Femur (tissue), 1 donor: ENCODE measurements at regions not wholly inside any gene's neighbourhood (a gene's known extent, or its start where the extent isn't known, plus 50 kb on each side); places are given as distances from the start of the nearest gene placed in this dataset.

Experiments
- DNase-seq: peaks from one replicate; pipeline ENCODE4 v3.0.0-alpha.2; 2017

DNA sequence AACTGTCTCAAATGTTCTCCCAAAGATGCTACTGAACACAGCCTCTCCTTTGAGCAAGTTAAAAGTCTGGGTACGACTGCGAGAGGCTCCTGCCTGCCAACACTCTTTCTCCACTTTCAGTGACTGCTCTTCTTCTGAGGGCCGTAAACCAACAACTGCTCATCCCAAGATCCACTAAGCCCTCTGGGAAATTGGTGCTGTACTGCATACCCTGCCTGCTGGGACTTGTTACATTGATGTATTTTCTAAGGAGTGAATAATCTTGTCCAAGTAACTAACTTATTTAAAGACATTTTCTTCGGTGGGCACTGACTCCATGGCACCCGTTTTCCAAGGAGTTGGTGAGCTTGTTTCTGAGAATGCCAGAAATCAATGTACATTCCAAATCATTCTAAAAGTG is 87.2 kb downstream of the ZNF280B start:
- DNase-seq = no peak

DNA sequence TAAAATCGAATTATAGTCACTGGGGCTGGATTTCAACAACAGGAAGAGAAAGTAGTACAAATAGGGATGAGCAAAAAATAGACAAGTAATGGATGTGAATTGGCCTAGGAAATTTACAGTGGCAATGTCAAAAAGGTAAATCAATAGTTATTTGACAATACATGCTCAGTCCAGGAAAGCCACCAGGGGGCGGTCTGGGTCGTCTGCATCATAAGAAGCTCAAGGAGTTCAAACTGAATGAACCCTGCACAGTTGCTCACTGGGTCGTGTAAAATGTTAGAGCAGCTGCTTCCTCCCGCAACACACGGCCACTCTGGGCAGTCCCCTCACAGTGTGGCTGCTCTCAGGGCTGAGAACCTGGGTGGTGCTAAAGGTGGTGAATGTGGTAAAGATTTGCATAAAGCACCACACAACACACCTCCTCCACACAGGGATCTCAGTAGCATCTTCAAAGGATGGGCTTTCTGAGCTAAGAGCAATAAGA is 85.9 kb downstream of the ZNF280B start:
- DNase-seq = peak; percentile 71

DNA sequence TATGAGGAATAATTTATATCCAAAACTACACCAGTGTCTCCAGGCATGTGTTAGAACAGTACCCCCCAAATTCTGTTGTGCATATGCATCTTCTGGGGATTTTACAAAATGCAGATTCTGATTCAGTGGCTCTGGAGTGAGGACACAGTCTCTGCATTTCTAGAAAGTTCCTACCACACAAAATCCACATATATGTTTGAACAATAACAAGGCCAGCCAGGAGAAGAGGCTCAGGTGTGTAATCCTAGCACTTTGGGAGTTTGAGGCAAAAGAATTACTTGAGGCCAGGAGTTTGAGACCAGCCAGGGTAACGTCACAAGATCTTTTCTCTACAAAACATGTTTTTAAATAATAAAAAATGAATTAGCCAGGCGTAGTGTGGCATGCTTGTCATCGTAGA is 84.9 kb downstream of the ZNF280B start:
- DNase-seq = no peak

DNA sequence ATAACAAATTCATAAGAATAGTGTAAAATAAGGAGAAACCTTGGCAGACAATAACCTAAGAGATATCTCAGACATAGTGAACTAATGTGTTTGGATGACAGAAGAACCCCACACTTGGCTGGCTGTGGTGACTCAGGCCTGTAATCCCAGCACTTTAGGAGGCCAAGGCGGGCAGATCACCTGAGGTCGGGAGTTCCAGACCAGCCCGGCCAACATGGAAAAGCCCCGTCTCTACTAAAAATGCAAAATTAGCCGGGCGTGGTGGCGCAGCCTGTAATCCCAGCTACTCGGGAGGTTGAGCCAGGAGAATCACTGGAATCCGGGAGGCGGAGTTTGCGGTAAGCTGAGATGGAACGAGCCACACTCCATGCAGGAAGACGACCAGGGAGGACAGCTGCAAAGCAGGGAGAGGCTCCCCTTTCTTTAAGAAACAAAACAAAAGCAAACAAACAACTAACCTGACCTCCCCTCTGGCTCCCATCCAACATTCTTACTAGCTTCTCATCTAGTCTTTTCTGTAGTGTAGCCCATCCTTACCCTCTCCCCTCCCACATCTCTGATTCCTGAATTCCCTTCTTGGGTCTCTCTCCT is 84.2 kb downstream of the ZNF280B start:
- DNase-seq = peak; percentile 58

DNA sequence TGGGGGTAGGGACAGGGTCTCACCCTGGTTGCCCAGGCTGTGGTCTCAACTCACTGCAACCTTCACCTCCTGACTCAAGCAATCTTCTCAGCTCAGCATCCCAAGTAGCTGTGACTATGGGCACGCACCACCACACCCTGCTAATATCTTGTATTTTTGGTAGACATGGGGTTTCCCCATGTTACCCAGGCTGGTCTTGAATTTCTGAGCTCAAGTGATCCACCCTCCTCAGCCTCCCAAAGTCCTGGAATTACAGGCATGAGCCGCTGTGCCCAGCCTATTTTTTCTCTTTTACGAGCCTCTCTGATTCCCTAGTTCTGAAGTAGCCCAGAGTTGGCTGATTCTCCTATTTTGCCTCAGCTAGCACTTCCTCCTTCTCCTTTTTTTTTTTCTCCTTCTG is 83.6 kb downstream of the ZNF280B start:
- DNase-seq = no peak

DNA sequence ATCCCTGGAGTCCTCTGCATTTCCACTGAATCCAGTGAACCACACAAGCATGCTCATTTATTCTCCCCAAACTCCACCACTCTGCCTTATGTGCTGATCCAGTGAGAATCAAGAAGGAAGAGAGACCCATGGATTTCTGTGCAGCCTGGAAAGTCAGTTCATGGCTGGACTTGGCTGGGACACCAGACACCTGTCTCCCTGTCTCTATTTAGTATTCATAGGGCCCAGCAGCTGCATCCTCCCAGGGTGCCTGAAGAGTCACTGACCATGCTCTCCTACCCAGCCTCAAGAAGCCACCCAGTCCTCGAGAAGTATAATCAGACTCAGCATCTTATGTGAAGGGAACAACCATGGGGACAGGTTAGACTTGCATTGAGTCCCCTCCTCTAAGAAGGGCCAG is 83.2 kb downstream of the ZNF280B start:
- peak; percentile 43 for DNase-seq

DNA sequence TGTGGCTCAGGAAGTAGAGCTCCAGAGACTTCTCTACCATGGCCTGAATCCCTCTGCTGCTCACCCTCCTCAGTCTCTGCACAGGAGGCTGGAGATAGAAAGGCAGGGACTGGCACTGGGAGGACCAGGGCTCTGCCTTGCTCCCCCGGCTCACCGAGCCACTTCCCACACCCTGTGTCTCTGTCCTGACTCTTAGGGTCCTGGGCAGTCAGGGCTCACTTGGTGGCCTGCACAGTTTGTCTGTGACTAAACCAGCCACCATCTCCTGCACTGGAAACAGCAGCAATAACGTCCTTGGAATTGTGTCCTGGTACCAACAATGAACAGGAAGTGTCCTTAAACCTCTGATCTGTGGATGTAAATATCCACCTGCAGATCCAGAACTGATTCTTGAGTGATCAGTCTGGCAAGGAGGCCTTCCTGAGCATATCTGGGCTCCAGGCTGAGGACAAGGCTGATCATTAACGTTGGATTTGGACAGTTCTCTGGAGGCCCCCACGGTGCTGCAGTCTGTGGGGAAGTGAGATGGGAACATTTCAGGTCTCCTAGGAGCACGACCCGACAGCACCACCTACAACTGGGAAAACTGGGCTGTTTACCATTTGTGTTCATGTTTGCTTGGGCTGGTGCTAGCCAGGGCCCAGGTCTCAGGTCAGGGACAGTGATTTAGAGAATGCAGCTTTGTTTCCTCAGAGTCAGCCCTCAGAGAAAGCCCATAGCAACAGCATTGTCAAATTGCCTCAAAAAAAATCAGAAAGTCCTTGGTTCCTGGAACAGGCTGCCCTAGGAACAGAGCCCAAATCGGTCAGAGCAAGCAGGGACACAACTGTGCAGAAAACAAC is 82.5 kb downstream of the ZNF280B start:
- DNase-seq = no peak

DNA sequence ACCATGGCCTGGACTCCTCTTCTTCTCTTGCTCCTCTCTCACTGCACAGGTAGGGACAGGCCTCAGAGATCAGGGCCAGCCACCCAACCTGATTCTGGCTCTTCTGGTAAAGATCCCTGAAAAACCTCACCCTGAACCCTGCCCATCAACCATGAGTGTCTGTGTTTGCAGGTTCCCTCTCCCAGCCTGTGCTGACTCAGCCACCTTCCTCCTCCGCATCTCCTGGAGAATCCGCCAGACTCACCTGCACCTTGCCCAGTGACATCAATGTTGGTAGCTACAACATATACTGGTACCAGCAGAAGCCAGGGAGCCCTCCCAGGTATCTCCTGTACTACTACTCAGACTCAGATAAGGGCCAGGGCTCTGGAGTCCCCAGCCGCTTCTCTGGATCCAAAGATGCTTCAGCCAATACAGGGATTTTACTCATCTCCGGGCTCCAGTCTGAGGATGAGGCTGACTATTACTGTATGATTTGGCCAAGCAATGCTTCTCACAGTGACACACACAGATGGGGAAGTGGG is 80.9 kb downstream of the ZNF280B start:
- no peak for DNase-seq

DNA sequence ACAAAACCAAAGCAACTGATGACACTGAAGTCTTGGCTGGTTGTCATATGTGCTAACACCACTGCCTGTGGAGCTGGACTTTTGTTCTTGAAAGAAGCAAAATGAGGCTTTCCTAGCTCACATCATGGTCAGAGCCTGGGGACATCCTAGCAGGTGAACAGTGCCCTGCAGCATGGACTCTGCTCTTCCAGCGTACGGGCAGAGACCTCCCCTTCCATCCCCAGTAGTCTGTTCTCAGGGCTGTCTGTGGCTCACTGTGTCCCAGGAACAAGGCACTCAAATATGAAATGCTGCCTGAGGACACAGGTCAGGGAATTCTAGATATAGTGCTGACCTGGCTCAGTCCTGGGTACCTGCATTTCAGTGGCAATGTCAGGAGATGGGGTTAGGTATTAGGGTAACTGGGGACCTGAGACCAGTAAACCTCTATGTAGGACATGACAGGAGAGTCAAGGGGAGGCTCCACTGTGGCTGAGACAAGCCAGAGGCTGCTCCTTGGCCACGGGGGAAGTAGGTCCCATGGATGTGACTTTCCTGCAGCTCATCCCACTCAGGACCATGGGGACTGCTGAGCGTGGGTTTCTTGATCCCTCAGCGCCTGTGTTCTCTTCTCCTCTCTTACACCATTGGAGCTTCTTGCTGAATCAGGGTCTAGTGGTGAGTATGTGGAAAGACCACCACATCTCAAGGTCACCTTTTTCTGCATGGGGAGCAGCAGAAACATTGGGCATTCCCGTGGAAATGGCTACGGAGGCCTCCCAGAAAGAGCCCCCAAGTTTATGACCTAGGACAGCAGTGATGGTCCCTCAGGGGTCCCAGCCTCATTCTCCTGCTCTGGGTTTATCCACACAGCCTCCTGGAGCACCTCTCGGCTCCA is 80.1 kb downstream of the ZNF280B start:
- DNase-seq = no peak

DNA sequence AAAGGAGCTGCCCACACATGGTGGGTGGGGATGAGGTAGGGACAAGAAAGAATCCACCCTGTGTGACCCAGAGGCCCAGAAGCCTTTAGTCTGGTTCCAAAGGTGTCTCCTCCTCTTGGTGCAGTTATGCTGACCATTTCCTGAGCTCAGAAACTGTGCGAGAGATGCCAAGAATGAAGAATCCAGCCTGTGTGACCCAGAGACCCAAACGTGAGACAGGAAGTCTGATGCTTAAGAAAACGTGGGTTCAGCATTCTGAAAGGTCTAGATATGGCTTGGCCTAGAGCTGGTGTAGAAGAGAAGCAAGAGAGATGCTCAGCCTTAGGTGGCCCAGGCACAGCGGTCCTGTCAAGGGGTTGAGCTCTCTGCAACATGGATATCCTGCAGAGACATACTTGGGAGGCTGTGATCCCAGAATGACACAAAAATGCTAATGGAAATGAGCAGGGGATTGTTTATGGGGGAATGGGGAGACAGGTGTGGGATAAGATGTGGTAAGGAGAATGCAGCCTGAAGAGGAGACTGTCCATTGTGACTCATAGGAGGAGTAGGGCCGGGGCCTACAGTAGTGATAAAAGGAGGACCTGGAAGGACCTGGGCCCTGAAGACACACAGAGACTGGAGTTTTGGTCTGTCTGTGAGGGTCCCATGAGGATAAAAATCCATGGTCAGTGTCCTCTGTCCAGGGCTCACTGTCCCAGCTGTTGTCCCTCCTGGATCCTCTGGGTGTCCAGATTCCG is 79.0 kb downstream of the ZNF280B start:
- no peak for DNase-seq

DNA sequence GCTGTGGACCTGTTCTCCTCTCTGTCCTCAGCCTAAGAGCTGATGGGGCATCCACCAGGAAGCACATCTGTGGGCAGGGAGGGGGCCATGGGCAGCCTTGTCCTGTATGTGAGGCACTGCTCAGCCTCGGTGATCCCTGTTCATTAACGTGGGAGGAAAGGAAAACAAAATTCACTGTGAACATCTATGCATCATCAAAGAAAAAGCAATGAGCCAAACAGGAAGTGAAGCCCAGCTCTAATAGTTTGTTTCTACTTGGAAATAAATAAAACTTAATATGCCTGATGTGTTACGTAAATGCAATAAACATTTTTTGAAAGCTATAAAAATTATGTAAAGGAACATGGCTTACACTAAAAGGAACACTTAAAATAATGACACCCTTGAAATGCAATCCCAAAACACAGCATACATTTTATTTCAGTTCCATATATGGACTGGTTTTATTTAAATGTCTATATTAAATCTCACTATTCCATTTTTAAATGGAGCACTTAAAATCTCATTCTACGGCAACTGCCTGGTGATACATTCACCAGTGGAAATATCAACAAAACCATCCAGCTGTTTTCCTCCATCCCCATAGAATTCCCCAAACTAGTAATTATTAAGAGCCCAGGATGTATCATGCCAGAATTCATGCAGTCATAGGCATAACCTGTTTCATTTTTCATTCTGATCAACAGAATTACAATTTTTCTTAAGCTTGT is 78.3 kb downstream of the ZNF280B start:
- no peak for DNase-seq

DNA sequence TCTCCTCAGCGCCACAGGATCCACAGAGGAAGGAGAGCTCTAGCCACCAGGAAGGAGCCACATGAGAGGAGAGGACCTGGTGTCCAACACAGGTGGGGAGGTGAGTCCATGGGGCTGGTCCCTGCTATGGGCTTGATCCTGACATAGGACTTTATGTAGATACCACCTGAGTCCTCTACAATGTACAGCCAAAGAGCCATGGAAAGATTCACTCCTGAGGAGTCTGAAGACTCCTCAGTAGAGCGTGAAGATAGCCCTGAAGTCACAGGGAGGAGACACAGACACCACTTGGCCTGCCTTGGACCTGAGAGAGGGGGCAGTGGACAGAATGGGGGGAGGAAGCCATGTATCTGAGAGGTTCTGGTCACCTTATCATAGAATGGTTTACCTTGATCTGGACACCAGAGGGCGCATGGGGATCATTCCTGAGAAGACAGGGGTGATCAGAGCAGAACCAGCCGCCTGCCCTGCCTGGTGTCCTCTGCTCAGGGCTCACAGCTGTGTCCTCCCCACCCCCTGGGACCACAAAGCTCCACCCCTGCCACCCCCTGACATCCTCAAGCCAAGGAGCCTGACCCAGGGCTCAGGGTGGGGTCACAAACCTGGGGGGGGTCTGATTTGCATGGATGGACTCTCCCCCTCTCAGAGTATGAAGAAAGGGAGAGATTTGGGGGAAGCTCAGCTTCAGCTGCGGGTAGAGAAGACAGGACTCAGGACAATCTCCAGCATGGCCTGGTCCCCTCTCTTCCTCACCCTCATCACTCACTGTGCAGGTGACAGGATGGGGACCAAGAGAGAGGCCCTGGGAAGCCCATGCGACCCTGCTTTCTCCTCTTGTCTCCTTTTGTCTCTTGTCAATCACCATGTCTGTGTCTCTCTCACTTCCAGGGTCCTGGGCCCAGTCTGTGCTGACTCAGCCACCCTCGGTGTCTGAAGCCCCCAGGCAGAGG is 77.0 kb downstream of the ZNF280B start:
- peak; percentile 69 for DNase-seq

DNA sequence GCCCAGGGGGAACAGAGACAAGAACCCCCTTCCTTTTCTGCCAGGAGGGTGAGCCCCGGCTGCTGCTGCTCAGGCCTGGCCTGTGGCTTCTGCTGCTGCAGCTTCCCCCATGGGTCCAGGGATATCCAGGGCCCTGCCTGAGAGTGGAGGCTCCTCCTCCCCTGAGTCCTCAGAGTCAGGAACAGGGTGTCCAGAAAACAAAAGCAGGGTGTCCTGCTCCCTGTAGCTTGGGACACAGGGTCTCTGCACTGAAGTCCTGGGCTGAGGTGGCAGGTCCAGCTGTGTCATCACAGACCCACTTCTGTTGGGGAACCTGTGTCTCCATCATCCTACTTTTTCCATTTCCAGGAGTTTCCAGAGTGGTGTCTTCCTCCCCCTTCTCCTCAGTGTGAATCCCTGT is 76.1 kb downstream of the ZNF280B start:
- DNase-seq = no peak

DNA sequence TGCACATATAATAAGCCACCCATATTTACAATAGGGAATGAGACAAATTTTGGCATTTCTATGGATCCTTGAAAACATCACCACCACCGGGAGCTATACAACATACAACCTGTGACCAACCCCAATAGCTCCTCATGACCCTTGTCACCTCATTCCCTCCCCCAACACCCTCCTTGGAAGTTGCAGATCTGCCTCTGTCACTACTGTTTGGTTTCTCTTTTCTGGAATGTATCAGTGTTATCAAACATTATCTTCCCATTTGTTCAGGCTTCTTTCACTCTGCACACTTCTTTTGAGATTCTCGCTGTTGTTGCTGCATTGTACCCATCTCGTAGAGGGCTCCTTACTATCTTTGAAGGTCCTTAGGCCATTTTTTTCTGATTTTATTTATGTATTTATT is 75.6 kb downstream of the ZNF280B start:
- no peak for DNase-seq

DNA sequence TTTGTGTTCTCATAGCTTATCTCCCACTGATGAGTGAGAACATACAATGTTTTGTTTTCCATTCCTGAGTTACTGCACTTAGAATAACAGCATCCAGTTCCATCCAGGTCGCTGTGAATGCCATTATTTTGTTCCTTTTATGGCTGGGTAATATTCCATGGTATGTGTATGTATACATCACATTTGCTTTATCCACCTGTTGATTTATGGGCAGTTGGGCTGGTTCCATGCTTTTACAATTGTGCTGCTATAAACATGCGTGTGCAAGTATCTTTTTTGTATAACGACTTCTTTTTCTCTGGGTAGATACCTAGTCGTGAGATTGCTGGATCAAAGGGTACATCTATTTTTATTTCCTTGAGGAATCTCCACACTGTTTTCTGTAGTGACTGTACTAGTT is 74.8 kb downstream of the ZNF280B start:
- DNase-seq = no peak
